ENCODE measurements at regions not wholly inside any gene's neighbourhood (a gene's known extent, or its start where the extent isn't known, plus 50 kb on each side); places are given as distances from the start of the nearest gene placed in this dataset.
"Not testable (repeated sequence)": the region's sequence is repeated elsewhere in the genome, so short reads cannot be mapped to it uniquely, and the experiment has no call there.

DNA sequence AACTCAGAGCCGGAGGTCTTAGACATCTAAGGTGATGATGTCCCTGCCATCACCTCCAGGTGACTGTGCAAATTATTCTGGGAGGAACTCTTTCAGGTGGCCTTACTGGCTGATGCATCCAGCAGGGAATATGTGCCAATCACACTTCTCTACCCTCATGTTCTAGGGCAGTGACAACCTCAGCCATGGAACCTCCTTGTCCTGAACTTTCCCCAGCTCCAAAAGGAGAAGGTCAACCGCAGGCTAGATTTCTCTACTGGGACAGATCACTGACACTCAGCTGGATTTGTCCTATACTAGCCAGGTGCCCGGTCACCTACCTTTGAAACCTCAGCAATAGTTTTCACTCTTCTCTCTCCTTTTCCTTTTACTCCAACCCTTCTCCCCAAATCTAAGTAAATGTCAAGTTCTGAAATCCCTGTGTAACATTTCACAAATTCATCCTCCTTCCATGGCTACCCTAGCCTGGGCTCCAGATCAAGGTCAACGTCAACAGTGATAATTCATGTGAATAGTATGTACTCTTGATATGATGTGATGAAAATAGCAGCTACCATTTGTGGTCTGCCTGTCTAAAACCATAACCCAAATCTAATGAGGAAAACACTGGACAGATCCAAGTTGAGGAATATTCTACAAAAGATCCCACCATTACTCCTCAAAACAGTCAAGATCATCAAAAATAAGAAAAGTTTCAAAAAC is 115.0 kb upstream of the EGLN3 start:
- no peak for DNase-seq (ENCODE audit: low read depth in 2 of 2)

- DNase-seq (ENCODE audit: low read depth in 2 of 2): no peak
These were observed 114.4 kb upstream of the EGLN3 start for GRCh38 chr14:34065236-34065635.

- no peak for DNase-seq (ENCODE audit: low read depth in 2 of 2)
These were observed 113.5 kb upstream of the EGLN3 start for GRCh38 chr14:34064349-34064748.

- no peak for DNase-seq (ENCODE audit: low read depth in 2 of 2)
These were observed 112.7 kb upstream of the EGLN3 start for GRCh38 chr14:34063470-34064164.

DNA sequence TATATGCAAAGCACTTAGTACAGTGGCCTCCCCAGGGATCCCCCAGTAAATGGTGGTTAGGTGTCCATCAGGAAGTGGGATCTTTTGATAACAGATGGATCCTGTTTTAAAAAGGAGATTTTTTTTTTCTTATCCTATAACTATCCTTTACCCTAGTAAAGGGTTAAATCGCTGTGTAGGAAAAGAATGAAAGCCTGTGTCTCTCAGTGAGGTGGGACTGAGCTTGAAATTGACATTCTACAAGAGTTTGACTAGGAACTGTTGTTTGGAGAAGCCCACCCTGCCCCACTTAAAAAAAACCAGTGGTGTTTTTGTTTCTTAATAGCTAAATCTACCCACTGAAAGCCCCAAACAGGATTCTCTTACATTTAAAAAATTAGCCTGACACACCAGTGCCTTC is 112.2 kb upstream of the EGLN3 start:
- DNase-seq (ENCODE audit: low read depth in 2 of 2): no peak

- no peak for DNase-seq (ENCODE audit: low read depth in 2 of 2)
These were observed 111.6 kb upstream of the EGLN3 start for GRCh38 chr14:34062353-34062973.

DNA sequence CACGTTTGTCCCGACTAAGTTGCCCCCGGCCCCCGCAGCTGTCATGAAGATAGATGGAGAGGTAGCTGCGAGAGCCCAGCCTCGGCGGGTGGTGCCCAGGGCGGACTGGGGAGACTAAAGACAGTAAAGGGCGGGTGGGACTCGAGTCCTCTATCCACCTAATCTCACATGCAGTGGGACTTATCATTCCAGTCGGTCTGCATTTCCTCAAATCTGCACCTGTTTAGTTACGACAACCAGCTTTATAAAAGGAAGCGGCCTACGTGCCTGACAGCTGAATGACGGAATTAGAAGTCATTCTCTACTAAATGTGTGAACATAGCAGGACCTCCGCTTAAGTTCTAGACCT is 109.8 kb upstream of the EGLN3 start:
- no peak for DNase-seq (ENCODE audit: low read depth in 2 of 2)

DNA sequence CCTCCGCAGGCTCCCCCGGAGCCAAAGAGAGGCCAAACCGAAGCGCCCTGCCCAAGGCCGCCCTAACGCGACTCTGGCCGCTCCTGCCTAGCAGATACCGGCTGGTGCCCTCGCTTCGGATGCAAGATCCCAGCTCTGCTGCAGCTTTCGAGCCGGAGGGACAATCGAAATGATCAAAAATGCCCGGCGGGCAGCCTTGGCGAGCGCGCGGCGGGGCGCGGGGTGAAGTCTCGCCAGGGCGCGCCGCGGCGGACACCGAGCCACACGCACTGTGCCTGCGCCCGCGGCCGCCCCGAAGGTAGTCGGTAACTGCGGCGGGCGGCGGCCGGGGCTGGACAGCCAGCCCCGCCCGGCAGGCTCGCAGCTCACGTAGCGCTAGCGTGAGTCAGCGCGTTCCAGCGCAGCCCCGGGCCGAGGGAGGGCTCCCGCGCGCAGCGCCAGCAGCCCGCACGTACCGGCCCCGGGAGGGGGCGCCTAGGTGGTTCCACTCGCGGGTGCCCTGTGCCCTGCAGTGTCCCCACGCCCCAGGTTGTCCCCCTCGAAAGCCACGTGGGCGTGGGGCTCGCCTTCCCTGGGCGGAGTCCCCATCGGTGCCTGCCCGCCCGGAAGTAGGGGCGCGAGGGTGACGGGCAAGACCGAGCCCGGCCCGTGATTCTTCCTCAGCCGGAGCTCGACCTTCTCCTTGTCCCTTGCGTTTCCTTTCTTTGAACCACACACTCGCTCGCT is 109.2 kb upstream of the EGLN3 start:
- DNase-seq (ENCODE audit: low read depth in 2 of 2): peak in 1 of 2 donors; percentile 47

DNA sequence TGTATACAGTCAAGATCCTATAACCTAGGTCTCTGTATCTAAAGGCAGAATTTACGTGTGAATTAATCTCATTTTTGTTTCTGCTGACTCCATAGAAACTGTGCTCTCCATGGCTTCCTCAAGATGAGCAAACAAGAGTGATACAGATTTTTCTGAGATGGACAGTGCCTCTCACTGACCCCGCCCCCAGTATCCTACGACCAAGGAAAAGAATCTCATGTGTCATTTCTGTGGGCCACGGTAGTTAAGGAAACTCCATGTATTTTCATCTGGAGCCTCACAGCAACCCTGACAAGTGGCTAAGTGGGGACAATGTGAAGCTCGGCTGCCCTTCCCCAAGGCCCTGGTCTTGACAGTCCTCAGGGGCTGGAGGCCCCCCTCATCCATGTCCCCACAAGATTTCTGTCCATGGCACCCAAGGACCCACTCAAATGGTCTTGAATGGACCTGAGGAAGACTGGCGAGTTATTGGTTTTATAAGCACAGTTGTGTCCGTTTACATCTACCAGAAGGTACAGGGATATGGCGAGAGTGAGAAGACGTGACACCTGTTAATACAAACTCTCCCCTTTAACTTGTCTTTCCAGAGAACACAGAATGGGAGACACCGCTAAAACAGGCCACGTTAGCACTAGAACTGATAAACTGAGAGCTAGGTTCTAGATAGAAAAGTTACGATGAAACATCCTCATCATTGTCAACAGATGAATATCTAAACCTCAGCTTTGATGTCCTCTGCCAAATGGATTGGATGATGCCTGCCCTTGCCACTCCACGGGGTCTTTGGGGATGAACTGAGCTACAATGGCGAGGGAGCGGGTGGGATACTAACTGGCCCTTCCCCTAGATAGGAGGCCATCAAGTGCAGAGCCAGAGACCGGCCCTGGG is 108.4 kb upstream of the EGLN3 start:
- no peak for DNase-seq (ENCODE audit: low read depth in 2 of 2)

- DNase-seq (ENCODE audit: low read depth in 2 of 2): no peak
These were observed 107.6 kb upstream of the EGLN3 start for GRCh38 chr14:34058510-34058909.

- DNase-seq (ENCODE audit: low read depth in 2 of 2): no peak
These were observed 105.2 kb upstream of the EGLN3 start for GRCh38 chr14:34056046-34056445.

- no peak for DNase-seq (ENCODE audit: low read depth in 2 of 2)
These were observed 104.5 kb upstream of the EGLN3 start for GRCh38 chr14:34055157-34055950.

DNA sequence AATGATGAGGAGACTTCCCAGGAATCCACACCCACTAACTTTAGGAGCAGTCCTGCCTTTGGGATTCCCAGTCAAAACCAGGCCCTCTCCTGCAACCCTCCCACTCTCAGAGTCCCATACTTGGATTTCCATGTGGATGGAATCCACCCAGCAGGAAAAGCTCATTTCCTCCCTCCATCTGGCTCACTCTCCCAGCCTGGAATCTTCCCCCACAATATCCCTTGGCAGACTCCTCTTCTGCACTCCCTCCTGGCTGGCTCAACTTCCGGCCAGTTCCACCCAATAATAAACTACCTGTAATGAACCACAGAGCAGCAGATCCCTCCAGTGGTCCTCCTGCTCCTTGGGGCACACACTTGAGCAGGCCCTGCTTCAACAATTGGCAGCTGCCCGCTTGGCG is 102.8 kb upstream of the EGLN3 start:
- no peak for DNase-seq (ENCODE audit: low read depth in 2 of 2)

DNA sequence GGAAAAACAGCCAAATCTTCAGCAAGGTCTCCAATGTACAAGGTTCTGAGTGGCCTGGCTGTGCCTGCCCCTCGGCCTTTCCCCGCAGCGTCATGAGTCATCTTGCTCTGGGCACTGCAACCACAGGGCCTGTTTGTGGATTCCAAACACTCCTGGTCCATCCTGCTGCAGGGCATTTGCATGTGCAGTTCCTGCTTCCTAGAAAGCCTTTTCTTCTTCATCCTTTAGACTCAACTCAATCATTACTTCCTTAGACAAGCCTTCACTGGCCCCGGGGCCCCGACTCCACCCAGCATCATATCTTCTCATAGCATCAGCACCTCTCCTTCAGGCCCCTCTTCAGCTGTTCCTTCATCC is 101.8 kb upstream of the EGLN3 start:
- DNase-seq (ENCODE audit: low read depth in 2 of 2): no peak

GRCh38 chr14:34051966-34052657 is 101.2 kb upstream of the EGLN3 start:
- DNase-seq (ENCODE audit: low read depth in 2 of 2): no peak

GRCh38 chr14:34050606-34051005 is 99.7 kb upstream of the EGLN3 start:
- no peak for DNase-seq (ENCODE audit: low read depth in 2 of 2)

GRCh38 chr14:34049790-34050189 is 98.9 kb upstream of the EGLN3 start:
- no peak for DNase-seq (ENCODE audit: low read depth in 2 of 2)

DNA sequence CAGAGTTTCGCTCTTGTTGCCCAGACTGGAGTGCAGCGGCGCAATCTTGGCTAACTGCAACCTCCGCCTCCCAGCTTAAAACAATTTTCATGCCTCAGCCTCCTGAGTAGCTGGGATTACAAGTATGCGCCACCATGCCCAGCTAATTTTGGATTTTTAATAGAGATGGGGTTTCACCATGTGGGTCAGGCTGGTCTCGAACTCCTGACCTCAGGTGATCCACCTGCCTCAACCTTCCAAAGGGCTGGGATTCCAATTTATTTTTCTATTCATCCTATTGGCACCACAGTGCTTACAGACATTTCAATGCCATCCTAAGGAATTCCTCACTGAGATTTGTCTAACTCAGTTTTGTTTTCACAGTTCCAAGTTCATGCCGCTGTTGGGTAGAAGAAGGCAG is 98.3 kb upstream of the EGLN3 start:
- DNase-seq (ENCODE audit: low read depth in 2 of 2): not testable (repeated sequence)

- DNase-seq (ENCODE audit: low read depth in 2 of 2): no peak
These were observed 96.1 kb upstream of the EGLN3 start for GRCh38 chr14:34046799-34047520.
